ENCODE measurements at regions not wholly inside any gene's neighbourhood (a gene's known extent, or its start where the extent isn't known, plus 50 kb on each side); places are given as distances from the start of the nearest gene placed in this dataset.

DNA sequence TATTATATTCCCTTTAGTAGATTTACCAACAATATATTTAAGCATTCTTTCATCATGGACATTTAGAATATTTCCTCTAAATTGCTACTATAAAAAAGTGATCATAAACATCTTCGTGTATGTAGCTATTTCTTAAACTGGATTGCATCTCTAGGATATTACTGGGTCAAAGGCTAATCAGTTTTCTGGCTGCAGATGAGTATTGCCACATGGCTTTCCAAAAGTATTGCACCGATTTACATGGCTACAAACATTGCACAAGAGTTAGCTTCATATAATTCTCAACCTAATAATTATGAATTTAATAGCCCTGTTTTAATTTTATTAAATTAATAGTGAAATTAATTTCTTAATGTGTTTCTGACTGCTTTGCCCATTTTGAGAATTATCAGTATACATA, 183.4 kb downstream of the DMRT2 start:
- TF ChIP-seq POLR2AphosphoS5 (IDR thresholded peaks at IDR 0.05; ENCODE audit: borderline replicate concordance, low read depth, low read length) = no peak
- no peak for TF ChIP-seq EZH2 (IDR thresholded peaks at IDR 0.05)
